Activated CD8-positive, alpha-beta memory T cell treated with anti-CD3 and anti-CD28 coated beads, Interleukin-2, amount 10 ng/mL, durations not matched to agents 7 days and 5 days (primary cell): ENCODE measurements at regions not wholly inside any gene's neighbourhood (a gene's known extent, or its start where the extent isn't known, plus 50 kb on each side); places are given as distances from the start of the nearest gene placed in this dataset.

Source experiments
- ATAC-seq: fragments of 150-1000 bp; cut with Tn5 transposase; one replicate; pipeline ENCODE4 v1.10.0; 2021; ENCODE audit warnings: moderate library complexity
- CTCF ChIA-PET: fragments of 350-600 bp; sonication (Branson Sonifier 250); formaldehyde crosslinking; loops from one replicate; lab custom pipeline; 2021; ENCODE audit warnings: antibody characterized with exemption; lab: Charles Lee
- DNase-seq: peaks from one replicate; pipeline ENCODE4 v3.0.0-alpha.2; 2020
- H3K27ac Mint-ChIP-seq: one replicate; pipeline ENCODE4 v1.8.0; 2021; ENCODE audit warnings: mild to moderate bottlenecking, mixed read lengths
- H3K27me3 Mint-ChIP-seq: one replicate; pipeline ENCODE4 v1.8.0; 2021; ENCODE audit warnings: mixed read lengths
- H3K36me3 Mint-ChIP-seq: one replicate; pipeline ENCODE4 v1.8.0; 2021; ENCODE audit warnings: mild to moderate bottlenecking, mixed read lengths
- H3K4me1 Mint-ChIP-seq: one replicate; pipeline ENCODE4 v1.8.0; 2021; ENCODE audit warnings: mixed read lengths
- H3K4me3 Mint-ChIP-seq: one replicate; pipeline ENCODE4 v1.8.0; 2021; ENCODE audit warnings: mild to moderate bottlenecking, moderate library complexity, mixed read lengths
- H3K9me3 Mint-ChIP-seq: one replicate; pipeline ENCODE4 v1.8.0; 2022; ENCODE audit warnings: low read depth, mixed read lengths

DNA sequence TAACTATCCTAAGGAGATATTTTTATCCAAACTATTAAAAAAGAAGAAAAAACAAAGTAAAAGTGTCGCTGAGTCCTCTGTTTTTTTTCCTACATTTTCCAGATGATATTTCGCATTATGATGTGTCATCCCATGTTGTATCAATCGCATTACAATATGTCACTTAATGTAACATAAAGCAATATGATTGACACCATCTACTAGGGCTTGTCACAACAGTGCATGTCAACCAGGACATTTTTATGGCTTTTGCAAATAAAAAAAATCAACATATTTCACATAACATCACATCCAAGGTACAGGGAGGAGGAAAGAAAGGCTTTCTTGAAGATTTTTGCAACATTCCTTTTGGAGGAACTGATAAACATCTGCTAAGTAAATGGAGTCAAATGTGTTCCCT is 308.9 kb downstream of the ETAA1 start:
- Mint-ChIP-seq H3K4me3 (no peak overlapping the region), H3K27ac (no peak overlapping the region), H3K27me3 (no peaks in the 10 kb centered on the region), H3K4me1 (no peaks in the 10 kb centered on the region), H3K36me3 (no peaks in the 10 kb centered on the region), H3K9me3 (no peaks in the 10 kb centered on the region)
- DNase-seq (no peak), ATAC-seq (no peak)
- CTCF ChIA-PET, result no interaction called here

DNA sequence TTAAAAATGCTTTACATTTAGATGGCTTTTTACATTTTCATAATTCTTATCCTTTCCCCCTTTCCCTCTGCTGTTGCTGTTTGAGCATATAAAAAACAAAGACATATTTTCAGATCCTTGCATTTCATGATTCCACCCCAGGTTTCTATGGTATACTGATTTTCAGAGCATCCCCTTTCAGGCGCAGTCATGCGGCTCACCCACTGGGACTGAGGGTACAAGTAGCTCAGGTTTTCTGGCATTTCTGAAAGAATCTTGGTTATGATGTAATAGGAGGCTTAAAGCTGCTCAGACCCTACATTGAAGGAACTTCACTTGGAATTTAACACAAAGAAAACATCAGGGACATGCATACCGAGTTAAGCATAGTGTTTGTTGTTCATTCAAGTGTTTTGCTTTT is 310.8 kb downstream of the ETAA1 start:
- Mint-ChIP-seq H3K36me3 (no peaks in the 10 kb centered on the region), H3K27me3 (no peaks in the 10 kb centered on the region), H3K9me3 (peaks cover 2% of the 10 kb centered on the region), H3K4me3 (no peak overlapping the region), H3K4me1 (no peaks in the 10 kb centered on the region), H3K27ac (no peak overlapping the region)
- ATAC-seq, result no peak
- CTCF ChIA-PET, result no interaction called here
- no peak for DNase-seq

DNA sequence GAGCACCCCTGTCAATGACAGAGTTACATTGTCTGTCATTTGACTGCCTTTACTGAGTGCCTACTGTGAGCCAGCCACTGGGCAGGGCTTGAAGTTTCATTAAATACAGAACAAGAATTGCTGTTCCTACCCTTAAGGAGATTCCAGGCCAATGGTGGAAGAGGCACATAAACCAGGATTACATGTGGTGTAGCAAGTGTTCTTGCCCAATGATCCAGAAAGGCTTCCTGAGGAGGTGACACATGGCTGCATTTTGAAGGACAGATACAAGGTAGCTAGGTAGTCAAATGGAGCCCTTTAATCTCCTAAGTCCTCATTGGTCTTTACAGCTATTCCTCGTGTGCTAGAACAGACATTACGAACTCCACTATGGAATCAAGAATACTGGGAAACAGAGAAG is 312.7 kb downstream of the ETAA1 start:
- CTCF ChIA-PET, result no interaction called here
- Mint-ChIP-seq H3K36me3 (no peaks in the 10 kb centered on the region), H3K4me1 (no peaks in the 10 kb centered on the region), H3K27me3 (no peaks in the 10 kb centered on the region), H3K4me3 (no peak overlapping the region), H3K27ac (no peak overlapping the region), H3K9me3 (peaks cover 2% of the 10 kb centered on the region)
- no peak for DNase-seq
- ATAC-seq, result no peak

DNA sequence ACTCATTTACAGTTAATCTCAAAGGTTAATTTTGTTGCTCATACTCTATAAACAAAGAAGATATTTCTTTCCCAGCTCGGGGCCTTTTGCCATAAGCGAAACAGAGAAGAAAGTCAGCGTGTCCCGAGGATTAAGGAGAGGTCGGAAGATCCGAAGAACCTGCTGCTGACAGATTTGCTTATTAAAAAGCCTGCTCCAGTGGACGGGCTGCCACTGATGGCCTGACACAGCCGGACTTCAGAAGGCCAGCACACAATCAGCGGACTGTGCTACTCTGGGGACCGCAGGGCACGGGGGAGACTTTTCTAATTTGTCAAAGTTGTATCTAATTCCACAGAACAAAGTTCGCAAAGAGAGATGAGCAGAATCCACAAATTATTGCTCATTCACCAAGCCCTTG is 315.4 kb downstream of the ETAA1 start:
- CTCF ChIA-PET, result no interaction called here
- DNase-seq (no peak), ATAC-seq (no peak)
- H3K4me3 Mint-ChIP-seq, result no peak overlapping the region
- H3K27me3 Mint-ChIP-seq, result no peaks in the 10 kb centered on the region
- no peaks in the 10 kb centered on the region for H3K36me3 Mint-ChIP-seq
- no peaks in the 10 kb centered on the region for H3K4me1 Mint-ChIP-seq
- H3K27ac Mint-ChIP-seq, result no peak overlapping the region
- peaks cover 2% of the 10 kb centered on the region for H3K9me3 Mint-ChIP-seq

DNA sequence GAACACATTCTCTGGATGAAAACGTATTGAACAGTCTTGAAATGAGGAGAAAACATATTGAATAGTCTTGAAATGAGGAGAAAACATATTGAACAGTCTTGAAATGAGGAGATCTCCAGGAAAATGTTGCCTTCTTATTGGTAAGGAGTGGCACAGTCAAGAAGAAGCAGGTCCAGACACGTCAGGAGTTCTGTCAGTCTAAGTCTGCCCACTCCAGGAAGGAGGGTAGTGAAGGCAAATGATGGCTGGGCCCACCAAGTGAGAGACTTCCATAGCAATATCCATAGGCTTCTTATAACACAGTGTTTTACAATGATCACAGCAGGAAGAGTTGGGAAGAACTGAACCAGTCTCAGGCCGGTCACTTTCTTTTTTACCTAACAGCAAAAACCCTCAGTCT is 316.2 kb downstream of the ETAA1 start:
- H3K4me3 Mint-ChIP-seq, result no peak overlapping the region
- CTCF ChIA-PET, result no interaction called here

GRCh38 chr2:67716895-67717396 is 319.8 kb downstream of the ETAA1 start:
- DNase-seq (no peak), ATAC-seq (no peak)
- no peaks in the 10 kb centered on the region for H3K27me3 Mint-ChIP-seq
- H3K36me3 Mint-ChIP-seq, result no peaks in the 10 kb centered on the region
- no peak overlapping the region for H3K4me3 Mint-ChIP-seq
- H3K4me1 Mint-ChIP-seq, result no peaks in the 10 kb centered on the region
- peaks cover under 1% of the 10 kb centered on the region for H3K9me3 Mint-ChIP-seq
- H3K27ac Mint-ChIP-seq, result no peak overlapping the region
- CTCF ChIA-PET, result no interaction called here

More for the DNA sequence above, 316.2 kb downstream of the ETAA1 start:
- DNase-seq, result no peak
- no peaks in the 10 kb centered on the region for H3K36me3 Mint-ChIP-seq
- peaks cover 2% of the 10 kb centered on the region for H3K9me3 Mint-ChIP-seq
- no peaks in the 10 kb centered on the region for H3K4me1 Mint-ChIP-seq
- H3K27ac Mint-ChIP-seq, result no peak overlapping the region
- ATAC-seq, result no peak
- H3K27me3 Mint-ChIP-seq, result no peaks in the 10 kb centered on the region

DNA sequence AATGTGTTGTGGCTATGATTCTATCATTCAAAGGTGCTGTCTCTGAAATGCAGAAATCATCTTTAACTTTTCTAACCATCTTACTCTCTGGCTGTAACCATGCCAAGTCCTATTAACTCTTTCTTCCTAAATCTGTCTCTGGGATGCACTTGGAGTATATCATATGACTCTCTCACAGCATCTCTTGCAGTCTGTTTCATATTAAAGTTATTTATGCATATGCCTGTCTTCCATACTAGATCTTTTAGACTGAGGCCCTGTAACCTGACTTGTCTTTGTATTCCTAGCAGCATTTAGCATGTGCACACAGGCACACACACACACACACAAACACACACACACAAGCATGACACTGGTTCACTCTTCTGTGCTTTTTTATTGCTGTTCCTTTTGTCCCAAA is 320.6 kb downstream of the ETAA1 start:
- H3K4me1 Mint-ChIP-seq, result no peaks in the 10 kb centered on the region
- H3K27me3 Mint-ChIP-seq, result no peaks in the 10 kb centered on the region
- no peaks in the 10 kb centered on the region for H3K36me3 Mint-ChIP-seq
- no peak for ATAC-seq
- no peak overlapping the region for H3K27ac Mint-ChIP-seq
- CTCF ChIA-PET, result no interaction called here
- H3K4me3 Mint-ChIP-seq, result no peak overlapping the region
- H3K9me3 Mint-ChIP-seq, result no peaks in the 10 kb centered on the region
- DNase-seq, result no peak

DNA sequence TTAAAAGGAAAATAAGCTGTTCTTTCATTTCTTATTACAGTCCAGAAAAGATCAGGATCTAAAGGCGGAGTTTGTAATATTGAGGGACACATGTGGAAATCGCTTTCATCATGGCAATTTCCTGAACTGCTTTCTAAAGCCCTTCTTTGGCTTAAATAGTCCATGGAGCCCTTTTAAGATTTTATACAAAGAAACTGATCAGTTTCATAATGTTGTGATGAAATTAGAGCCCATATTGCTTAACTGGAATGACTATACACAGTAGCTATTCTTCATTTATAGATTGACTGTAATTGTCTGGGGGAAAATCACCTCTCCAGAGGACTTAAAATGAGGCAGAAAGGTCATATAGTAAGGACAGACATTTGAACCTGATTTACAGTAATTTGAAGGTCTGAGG is 322.2 kb downstream of the ETAA1 start:
- no peak for ATAC-seq

DNA sequence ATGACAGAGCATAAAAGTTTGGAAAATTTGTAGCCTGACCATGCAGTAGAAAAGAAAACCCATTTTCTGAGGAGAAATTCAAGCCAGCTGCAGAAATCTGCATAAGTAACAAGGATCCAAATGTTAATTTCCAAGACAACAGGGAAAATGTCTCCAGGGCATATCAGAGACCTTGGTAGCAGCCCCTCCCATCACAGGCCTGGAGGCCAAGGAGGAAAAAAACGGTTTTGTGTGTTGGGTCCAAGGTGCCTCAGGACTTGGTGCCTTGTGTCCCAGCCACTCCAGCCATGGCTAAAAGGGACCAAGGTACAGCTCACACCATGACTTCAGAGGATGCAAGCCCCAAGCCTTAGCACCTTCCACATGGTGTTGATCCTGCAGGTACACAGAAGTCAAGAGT is 324.4 kb downstream of the ETAA1 start:
- no peak for ATAC-seq
- Mint-ChIP-seq H3K36me3 (no peaks in the 10 kb centered on the region), H3K9me3 (no peaks in the 10 kb centered on the region), H3K27me3 (no peaks in the 10 kb centered on the region), H3K4me1 (no peaks in the 10 kb centered on the region), H3K4me3 (no peak overlapping the region), H3K27ac (no peak overlapping the region)
- DNase-seq, result no peak
- CTCF ChIA-PET, result no interaction called here

More for the DNA sequence above, 322.2 kb downstream of the ETAA1 start:
- Mint-ChIP-seq H3K9me3 (no peaks in the 10 kb centered on the region), H3K27ac (no peak overlapping the region), H3K36me3 (no peaks in the 10 kb centered on the region), H3K4me1 (no peaks in the 10 kb centered on the region), H3K4me3 (no peak overlapping the region), H3K27me3 (no peaks in the 10 kb centered on the region)
- CTCF ChIA-PET, result no interaction called here
- DNase-seq, result no peak

DNA sequence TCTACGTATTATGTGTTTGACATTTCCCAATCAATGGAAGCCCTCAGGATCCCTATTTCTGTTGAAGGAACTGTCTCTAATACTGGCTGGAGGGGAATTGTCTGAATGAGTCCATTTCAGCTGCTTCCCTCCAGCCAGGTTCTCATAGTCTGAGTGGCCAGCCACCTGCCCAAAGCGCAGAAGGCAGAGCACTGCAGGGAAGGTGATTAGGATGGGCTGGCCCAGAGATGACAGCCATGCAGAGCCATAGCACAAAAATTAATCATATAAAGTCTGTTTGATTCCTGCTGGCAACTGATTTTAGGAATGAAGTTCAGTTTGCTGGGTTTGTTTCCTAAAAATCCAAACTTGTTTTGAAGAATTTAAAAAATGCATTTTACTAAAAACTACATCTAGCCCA is 327.1 kb downstream of the ETAA1 start:
- Mint-ChIP-seq H3K27ac (no peak overlapping the region), H3K4me1 (no peaks in the 10 kb centered on the region), H3K27me3 (no peaks in the 10 kb centered on the region), H3K9me3 (no peaks in the 10 kb centered on the region), H3K4me3 (no peak overlapping the region), H3K36me3 (no peaks in the 10 kb centered on the region)
- DNase-seq, result no peak
- no peak for ATAC-seq
- CTCF ChIA-PET, result no interaction called here

- no peak overlapping the region for H3K27ac Mint-ChIP-seq
- DNase-seq, result no peak
- no peaks in the 10 kb centered on the region for H3K4me1 Mint-ChIP-seq
- no peaks in the 10 kb centered on the region for H3K36me3 Mint-ChIP-seq
- ATAC-seq, result no peak
- no peaks in the 10 kb centered on the region for H3K27me3 Mint-ChIP-seq
- H3K4me3 Mint-ChIP-seq, result no peak overlapping the region
- H3K9me3 Mint-ChIP-seq, result no peaks in the 10 kb centered on the region
- CTCF ChIA-PET, result no interaction called here
These were observed 328.6 kb downstream of the ETAA1 start for GRCh38 chr2:67725731-67726130.

DNA sequence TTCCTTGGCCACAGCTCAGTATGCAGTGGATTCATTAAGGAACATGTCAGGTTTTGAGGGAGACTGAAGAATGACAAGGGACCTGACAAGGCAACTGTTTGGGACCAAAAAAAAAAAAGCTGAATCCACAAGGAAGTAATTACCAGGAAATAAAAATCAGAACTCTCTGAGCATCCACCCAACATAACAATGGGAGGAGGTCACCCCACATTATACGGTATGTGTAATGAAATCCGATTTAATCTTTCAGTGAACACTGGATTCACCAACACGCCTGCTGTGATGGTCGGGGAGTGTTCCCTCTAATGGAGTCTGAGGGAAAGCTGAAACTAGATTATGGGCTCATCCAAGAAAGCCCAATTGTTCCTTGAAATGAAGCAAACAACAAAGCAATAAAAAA is 329.3 kb downstream of the ETAA1 start:
- Mint-ChIP-seq H3K27ac (no peak overlapping the region), H3K4me1 (no peaks in the 10 kb centered on the region), H3K36me3 (no peaks in the 10 kb centered on the region), H3K4me3 (no peak overlapping the region), H3K9me3 (no peaks in the 10 kb centered on the region), H3K27me3 (no peaks in the 10 kb centered on the region)
- CTCF ChIA-PET, result no interaction called here
- ATAC-seq (no peak), DNase-seq (no peak)

DNA sequence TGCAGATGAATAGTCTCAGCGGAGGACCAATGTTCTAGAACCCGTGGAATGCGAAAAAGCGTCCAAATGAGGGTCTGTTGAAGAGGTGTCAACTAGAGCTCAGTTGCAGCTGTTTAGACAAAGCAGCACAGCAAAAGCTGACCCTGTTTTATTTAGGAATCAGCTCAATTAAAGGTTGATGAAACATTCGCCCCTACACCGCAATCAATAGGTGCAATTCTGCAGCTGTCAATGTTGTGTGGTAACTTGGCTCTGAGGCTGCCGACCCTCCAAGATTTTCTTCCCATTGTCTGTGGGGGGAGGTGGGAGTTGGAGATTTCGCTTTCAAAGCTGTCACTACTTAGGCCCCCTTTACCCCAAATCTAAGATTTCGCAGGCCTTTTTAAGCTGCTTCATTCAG is 330.0 kb downstream of the ETAA1 start:
- DNase-seq (no peak), ATAC-seq (no peak)
- H3K4me1 Mint-ChIP-seq, result no peaks in the 10 kb centered on the region
- no peaks in the 10 kb centered on the region for H3K27me3 Mint-ChIP-seq
- CTCF ChIA-PET, result no interaction called here
- H3K36me3 Mint-ChIP-seq, result no peaks in the 10 kb centered on the region
- no peaks in the 10 kb centered on the region for H3K9me3 Mint-ChIP-seq
- H3K4me3 Mint-ChIP-seq, result no peak overlapping the region
- no peak overlapping the region for H3K27ac Mint-ChIP-seq

DNA sequence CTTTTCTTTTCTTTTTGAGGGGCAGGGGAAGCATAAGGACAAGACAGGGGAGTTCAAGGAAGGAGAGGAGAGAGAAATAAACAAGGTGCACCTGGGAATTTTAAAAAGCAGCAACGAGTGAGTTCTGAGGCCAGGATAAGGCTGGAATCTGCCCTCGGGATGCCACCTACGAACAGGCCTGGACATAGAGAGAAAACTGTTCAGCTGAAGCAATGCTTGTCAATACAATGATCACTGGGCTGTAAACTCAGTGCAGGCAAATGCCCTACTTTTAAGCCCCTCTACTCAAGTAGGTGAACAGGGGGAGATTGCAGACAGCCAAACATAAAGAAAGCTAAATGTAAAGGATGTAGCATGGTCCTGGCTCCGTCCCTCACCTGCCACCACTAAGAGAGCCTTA is 330.5 kb downstream of the ETAA1 start:
- no peak overlapping the region for H3K4me3 Mint-ChIP-seq
- ATAC-seq, result no peak
- no peaks in the 10 kb centered on the region for H3K9me3 Mint-ChIP-seq
- H3K36me3 Mint-ChIP-seq, result no peaks in the 10 kb centered on the region
- CTCF ChIA-PET, result no interaction called here
- H3K27me3 Mint-ChIP-seq, result no peaks in the 10 kb centered on the region
- H3K27ac Mint-ChIP-seq, result no peak overlapping the region
- no peaks in the 10 kb centered on the region for H3K4me1 Mint-ChIP-seq
- no peak for DNase-seq

GRCh38 chr2:67729474-67729873 is 332.3 kb downstream of the ETAA1 start:
- Mint-ChIP-seq H3K9me3 (no peaks in the 10 kb centered on the region), H3K36me3 (no peaks in the 10 kb centered on the region), H3K4me3 (no peak overlapping the region), H3K4me1 (no peaks in the 10 kb centered on the region), H3K27me3 (no peaks in the 10 kb centered on the region), H3K27ac (no peak overlapping the region)
- no peak for ATAC-seq
- DNase-seq, result no peak
- CTCF ChIA-PET, result no interaction called here
